ENCODE measurements at regions not wholly inside any gene's neighbourhood (a gene's known extent, or its start where the extent isn't known, plus 50 kb on each side); places are given as distances from the start of the nearest gene placed in this dataset.

DNA sequence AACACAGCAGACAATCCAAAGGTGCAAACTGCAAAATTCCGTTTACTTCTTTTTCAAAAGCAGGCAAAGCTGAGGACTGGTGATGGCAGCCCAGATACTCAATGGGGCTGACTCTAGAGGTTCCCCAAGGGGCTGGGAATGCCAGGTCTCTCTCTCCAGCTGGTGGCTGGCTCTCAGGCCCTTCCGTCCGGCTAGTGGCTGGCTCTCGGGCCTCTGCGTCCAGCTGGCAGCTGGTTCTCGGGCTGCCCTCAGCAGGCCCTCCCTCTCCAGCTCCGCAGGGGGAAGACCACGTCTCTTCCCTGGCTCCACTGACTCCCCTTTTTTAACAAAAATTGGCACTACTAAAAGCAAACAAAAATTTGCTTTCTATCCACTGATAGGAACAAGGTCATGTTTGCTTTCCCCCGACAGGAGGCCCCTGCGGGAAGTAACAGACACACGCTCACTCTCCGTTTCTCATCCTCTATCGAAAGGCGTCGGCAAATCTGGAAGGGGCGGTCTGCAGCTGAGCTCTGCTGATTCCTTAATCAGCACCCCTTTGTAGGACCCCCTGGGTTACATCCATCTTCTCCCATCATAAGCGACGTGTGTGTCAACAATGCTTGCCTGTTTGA lies 381.4 kb downstream of the BRD1 start:
- TF ChIP-seq, protein P1, sequence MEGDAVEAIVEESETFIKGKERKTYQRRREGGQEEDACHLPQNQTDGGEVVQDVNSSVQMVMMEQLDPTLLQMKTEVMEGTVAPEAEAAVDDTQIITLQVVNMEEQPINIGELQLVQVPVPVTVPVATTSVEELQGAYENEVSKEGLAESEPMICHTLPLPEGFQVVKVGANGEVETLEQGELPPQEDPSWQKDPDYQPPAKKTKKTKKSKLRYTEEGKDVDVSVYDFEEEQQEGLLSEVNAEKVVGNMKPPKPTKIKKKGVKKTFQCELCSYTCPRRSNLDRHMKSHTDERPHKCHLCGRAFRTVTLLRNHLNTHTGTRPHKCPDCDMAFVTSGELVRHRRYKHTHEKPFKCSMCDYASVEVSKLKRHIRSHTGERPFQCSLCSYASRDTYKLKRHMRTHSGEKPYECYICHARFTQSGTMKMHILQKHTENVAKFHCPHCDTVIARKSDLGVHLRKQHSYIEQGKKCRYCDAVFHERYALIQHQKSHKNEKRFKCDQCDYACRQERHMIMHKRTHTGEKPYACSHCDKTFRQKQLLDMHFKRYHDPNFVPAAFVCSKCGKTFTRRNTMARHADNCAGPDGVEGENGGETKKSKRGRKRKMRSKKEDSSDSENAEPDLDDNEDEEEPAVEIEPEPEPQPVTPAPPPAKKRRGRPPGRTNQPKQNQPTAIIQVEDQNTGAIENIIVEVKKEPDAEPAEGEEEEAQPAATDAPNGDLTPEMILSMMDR (IDR thresholded peaks at IDR 0.05; ENCODE audit: insufficient read depth, low read length, poor library complexity, severe bottlenecking) = no peak
- no peak for TF ChIP-seq EZH2phosphoT487 (conservative IDR thresholded peaks at IDR 0.05; ENCODE audit: low read length)
